ENCODE measurements at regions not wholly inside any gene's neighbourhood (a gene's known extent, or its start where the extent isn't known, plus 50 kb on each side); places are given as distances from the start of the nearest gene placed in this dataset.

DNA sequence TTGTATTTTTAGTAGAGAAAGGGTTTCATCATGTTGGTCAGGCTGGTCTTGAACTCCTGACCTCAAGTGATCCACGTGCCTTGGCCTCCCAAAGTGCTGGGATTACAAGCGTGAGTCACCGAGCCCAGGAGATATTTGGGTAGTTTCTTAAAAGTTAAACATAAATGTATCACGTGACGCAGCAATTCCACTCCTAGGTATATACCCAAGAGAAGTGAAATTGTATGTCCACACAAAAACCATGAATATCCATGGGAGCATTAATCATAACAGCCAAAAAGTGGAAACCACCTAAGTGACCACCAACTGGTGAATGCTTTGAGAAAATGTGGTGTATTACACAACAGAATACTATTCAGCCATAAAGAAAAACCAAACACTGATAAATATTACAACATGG lies 164.8 kb downstream of the MRPL14 start:
- Histone ChIP-seq H3K9ac (ENCODE audit: low read length) (no peak overlapping the region), H2AFZ (ENCODE audit: low read depth, low read length, poor library complexity, severe bottlenecking) (no peak overlapping the region), H3K4me3 (replicated peaks in 1 of 2; ENCODE audit: low read depth in 1 of 2, low read length in 2 of 2) (no peak overlapping the region), H3K9me2 (ENCODE audit: insufficient read depth) (no peaks in the 10 kb centered on the region), H3K79me2 (ENCODE audit: insufficient read depth, low read length) (no peaks in the 10 kb centered on the region), H3K4me1 (ENCODE audit: control insufficient read depth in 1 of 2, insufficient read depth in 2 of 2, low read length in 2 of 2) (no peaks in the 10 kb centered on the region), H3K9me3 (ENCODE audit: control insufficient read depth in 1 of 2, insufficient read depth in 1 of 2, low read depth in 1 of 2, low read length in 2 of 2) (no peaks in the 10 kb centered on the region), H3K4me2 (ENCODE audit: low read length) (no peak overlapping the region), H3K36me3 (ENCODE audit: control insufficient read depth in 1 of 2, insufficient read depth in 2 of 2, low read length in 2 of 2) (no peaks in the 10 kb centered on the region), H4K20me1 (ENCODE audit: insufficient read depth) (no peaks in the 10 kb centered on the region), H3K27me3 (ENCODE audit: insufficient read depth, low read length) (no peaks in the 10 kb centered on the region), H3K27ac (ENCODE audit: low read depth, low read length) (no peak overlapping the region)
- CTCF ChIA-PET = no interaction called here
- RAD21 ChIA-PET (ENCODE audit: low non-redundant PET in 1 of 2, low total read pairs in 2 of 2, uncharacterized antibody in 2 of 2, unreplicated experiment in 2 of 2) = no interaction called here
- no peak for ATAC-seq
- intact Hi-C loops (cut with micrococcal nuclease) = no loop called here
- TF ChIP-seq FOSL1 (IDR thresholded peaks at IDR 0.05; ENCODE audit: low read depth) (no peak), CBX3 (IDR thresholded peaks at IDR 0.05; ENCODE audit: low read depth) (no peak), SP1 (IDR thresholded peaks at IDR 0.05; ENCODE audit: low read depth) (no peak), ELF1 (IDR thresholded peaks at IDR 0.05; ENCODE audit: borderline replicate concordance, low read depth) (no peak), YY1 (IDR thresholded peaks at IDR 0.05; ENCODE audit: extremely low read depth, insufficient replicate concordance, low read depth, low read length) (no peak), ATF3 (IDR thresholded peaks at IDR 0.05) (no peak), POLR2A (IDR thresholded peaks at IDR 0.05; ENCODE audit: borderline replicate concordance, extremely low read depth, insufficient read depth, insufficient read length) (no peak), RAD21 (IDR thresholded peaks at IDR 0.05; ENCODE audit: low read depth) (no peak), REST (IDR thresholded peaks at IDR 0.05; ENCODE audit: low read depth) (no peak), ZNF274 (IDR thresholded peaks at IDR 0.05; ENCODE audit: low read depth, low read length) (no peak), CTCF (IDR thresholded peaks at IDR 0.05 in 2 of 3, conservative IDR thresholded peaks at IDR 0.05 in 1 of 3; ENCODE audit: borderline replicate concordance in 1 of 3, insufficient read depth in 1 of 3, low read depth in 2 of 3, low read length in 2 of 3) (no peak), JUND (IDR thresholded peaks at IDR 0.05) (no peak), ZFX (IDR thresholded peaks at IDR 0.05) (no peak), EGR1 (IDR thresholded peaks at IDR 0.05; ENCODE audit: low read depth) (no peak), EZH2 (IDR thresholded peaks at IDR 0.05) (no peak)
- TF ChIP-seq, protein P1, sequence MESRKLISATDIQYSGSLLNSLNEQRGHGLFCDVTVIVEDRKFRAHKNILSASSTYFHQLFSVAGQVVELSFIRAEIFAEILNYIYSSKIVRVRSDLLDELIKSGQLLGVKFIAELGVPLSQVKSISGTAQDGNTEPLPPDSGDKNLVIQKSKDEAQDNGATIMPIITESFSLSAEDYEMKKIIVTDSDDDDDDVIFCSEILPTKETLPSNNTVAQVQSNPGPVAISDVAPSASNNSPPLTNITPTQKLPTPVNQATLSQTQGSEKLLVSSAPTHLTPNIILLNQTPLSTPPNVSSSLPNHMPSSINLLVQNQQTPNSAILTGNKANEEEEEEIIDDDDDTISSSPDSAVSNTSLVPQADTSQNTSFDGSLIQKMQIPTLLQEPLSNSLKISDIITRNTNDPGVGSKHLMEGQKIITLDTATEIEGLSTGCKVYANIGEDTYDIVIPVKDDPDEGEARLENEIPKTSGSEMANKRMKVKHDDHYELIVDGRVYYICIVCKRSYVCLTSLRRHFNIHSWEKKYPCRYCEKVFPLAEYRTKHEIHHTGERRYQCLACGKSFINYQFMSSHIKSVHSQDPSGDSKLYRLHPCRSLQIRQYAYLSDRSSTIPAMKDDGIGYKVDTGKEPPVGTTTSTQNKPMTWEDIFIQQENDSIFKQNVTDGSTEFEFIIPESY (IDR thresholded peaks at IDR 0.05; ENCODE audit: extremely low read depth, insufficient replicate concordance, low read length) = no peak
- TF ChIP-seq, protein P2, sequence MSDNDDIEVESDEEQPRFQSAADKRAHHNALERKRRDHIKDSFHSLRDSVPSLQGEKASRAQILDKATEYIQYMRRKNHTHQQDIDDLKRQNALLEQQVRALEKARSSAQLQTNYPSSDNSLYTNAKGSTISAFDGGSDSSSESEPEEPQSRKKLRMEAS (IDR thresholded peaks at IDR 0.05) = no peak
- no peak for DNase-seq (ENCODE audit: low read depth, low spot score)
- no TSS peak for BruUV-seq (replicated peaks)
- POLR2A ChIA-PET = no interaction called here

All from HCT116 (cell line).